ENCODE measurements at regions not wholly inside any gene's neighbourhood (a gene's known extent, or its start where the extent isn't known, plus 50 kb on each side); places are given as distances from the start of the nearest gene placed in this dataset.

DNA sequence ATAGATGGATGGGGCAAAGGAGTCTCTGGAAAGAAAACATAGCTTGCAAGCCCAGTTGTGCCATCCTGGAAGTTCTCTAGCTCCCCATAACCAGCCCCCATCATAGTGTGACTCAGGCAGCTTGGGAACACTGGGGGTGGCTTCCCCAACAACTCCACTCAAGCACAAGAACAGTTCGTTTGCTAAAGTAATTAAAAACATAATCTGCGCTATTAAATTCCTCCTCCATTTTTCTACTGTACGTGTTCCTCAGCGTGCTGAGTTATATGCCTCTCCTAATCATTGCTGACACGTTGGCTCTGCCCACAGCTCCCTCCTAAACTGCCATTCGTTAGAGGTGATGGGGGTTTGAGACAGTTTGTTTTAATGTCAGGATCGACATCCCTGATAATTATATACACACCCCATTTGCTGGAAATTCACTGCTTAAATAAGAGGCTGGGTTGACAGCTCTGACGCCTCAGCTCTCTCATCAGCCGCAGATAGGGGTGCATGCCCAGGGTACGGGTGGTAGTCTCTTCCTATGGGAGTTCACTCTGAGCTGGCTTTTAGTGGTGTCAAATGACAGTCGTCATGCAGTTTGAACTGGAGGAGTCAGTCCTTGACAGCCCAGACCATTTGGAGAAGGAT is 59.5 kb upstream of the SEZ6L start:
- no peak overlapping the region for H3K9ac ChIP-seq (ENCODE audit: low read depth, low read length, poor library complexity, severe bottlenecking)
- no peaks in the 10 kb centered on the region for H3K4me1 ChIP-seq (ENCODE audit: insufficient read depth, low read length, poor library complexity, severe bottlenecking)
- no peaks in the 10 kb centered on the region for H3K27me3 ChIP-seq (ENCODE audit: insufficient read depth, low read length, poor library complexity, severe bottlenecking)
- H3K4me2 ChIP-seq (ENCODE audit: low read depth, low read length, poor library complexity, severe bottlenecking): no peak overlapping the region
- no peaks in the 10 kb centered on the region for H4K20me1 ChIP-seq (ENCODE audit: insufficient read depth, low read length, poor library complexity, severe bottlenecking)
- no peak overlapping the region for H3K4me3 ChIP-seq (ENCODE audit: low read length, poor library complexity, severe bottlenecking)
- H3K79me2 ChIP-seq (ENCODE audit: insufficient read depth, low read length): no peaks in the 10 kb centered on the region
- no peak for TF ChIP-seq EZH2phosphoT487 (IDR thresholded peaks at IDR 0.05; ENCODE audit: borderline replicate concordance)
- TF ChIP-seq, protein P1, sequence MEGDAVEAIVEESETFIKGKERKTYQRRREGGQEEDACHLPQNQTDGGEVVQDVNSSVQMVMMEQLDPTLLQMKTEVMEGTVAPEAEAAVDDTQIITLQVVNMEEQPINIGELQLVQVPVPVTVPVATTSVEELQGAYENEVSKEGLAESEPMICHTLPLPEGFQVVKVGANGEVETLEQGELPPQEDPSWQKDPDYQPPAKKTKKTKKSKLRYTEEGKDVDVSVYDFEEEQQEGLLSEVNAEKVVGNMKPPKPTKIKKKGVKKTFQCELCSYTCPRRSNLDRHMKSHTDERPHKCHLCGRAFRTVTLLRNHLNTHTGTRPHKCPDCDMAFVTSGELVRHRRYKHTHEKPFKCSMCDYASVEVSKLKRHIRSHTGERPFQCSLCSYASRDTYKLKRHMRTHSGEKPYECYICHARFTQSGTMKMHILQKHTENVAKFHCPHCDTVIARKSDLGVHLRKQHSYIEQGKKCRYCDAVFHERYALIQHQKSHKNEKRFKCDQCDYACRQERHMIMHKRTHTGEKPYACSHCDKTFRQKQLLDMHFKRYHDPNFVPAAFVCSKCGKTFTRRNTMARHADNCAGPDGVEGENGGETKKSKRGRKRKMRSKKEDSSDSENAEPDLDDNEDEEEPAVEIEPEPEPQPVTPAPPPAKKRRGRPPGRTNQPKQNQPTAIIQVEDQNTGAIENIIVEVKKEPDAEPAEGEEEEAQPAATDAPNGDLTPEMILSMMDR (conservative IDR thresholded peaks at IDR 0.05; ENCODE audit: low read length): no peak
- H3K9me2 ChIP-seq (replicated peaks; ENCODE audit: low read depth, low read length): no peaks in the 10 kb centered on the region
- no peaks in the 10 kb centered on the region for H3K36me3 ChIP-seq (ENCODE audit: insufficient read depth, low read length)
- H2AFZ ChIP-seq (ENCODE audit: low read length): no peak overlapping the region
- H3K9me3 ChIP-seq (ENCODE audit: insufficient read depth, low read depth, low read length): no peaks in the 10 kb centered on the region
- no peaks in the 10 kb centered on the region for H3F3A ChIP-seq (ENCODE audit: low read depth)

DNA sequence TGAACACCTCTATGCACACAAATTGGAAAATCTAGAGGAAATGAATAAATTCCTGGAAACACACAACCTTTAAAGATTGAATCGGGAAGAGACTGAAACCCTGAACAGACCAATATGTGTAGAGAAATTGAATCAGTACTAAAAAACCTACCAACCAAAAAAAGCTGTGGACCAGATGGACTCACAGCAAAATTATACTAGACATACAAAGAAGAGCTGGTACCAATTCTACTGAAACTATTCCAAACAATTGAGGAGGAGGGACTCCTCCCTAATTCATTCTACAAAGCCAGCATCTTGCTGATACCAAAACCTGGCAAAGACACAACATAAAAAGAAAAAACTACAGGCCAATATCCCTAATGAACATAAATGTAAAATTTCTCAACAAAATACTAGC is 54.4 kb upstream of the SEZ6L start:
- no peaks in the 10 kb centered on the region for H4K20me1 ChIP-seq (ENCODE audit: insufficient read depth, low read length, poor library complexity, severe bottlenecking)
- H3K9me3 ChIP-seq (ENCODE audit: insufficient read depth, low read depth, low read length): no peaks in the 10 kb centered on the region
- H3K4me2 ChIP-seq (ENCODE audit: low read depth, low read length, poor library complexity, severe bottlenecking): no peak overlapping the region
- no peaks in the 10 kb centered on the region for H3K79me2 ChIP-seq (ENCODE audit: insufficient read depth, low read length)
- no peaks in the 10 kb centered on the region for H3K9me2 ChIP-seq (replicated peaks; ENCODE audit: low read depth, low read length)
- TF ChIP-seq EZH2phosphoT487 (IDR thresholded peaks at IDR 0.05; ENCODE audit: borderline replicate concordance): no peak
- TF ChIP-seq, protein P1 (conservative IDR thresholded peaks at IDR 0.05; ENCODE audit: low read length): no peak
- H3K4me3 ChIP-seq (ENCODE audit: low read length, poor library complexity, severe bottlenecking): no peak overlapping the region
- H3K36me3 ChIP-seq (ENCODE audit: insufficient read depth, low read length): no peaks in the 10 kb centered on the region
- H3F3A ChIP-seq (ENCODE audit: low read depth): no peaks in the 10 kb centered on the region
- H2AFZ ChIP-seq (ENCODE audit: low read length): no peak overlapping the region
- H3K9ac ChIP-seq (ENCODE audit: low read depth, low read length, poor library complexity, severe bottlenecking): no peak overlapping the region
- H3K27me3 ChIP-seq (ENCODE audit: insufficient read depth, low read length, poor library complexity, severe bottlenecking): no peaks in the 10 kb centered on the region
- H3K4me1 ChIP-seq (ENCODE audit: insufficient read depth, low read length, poor library complexity, severe bottlenecking): no peaks in the 10 kb centered on the region

DNA sequence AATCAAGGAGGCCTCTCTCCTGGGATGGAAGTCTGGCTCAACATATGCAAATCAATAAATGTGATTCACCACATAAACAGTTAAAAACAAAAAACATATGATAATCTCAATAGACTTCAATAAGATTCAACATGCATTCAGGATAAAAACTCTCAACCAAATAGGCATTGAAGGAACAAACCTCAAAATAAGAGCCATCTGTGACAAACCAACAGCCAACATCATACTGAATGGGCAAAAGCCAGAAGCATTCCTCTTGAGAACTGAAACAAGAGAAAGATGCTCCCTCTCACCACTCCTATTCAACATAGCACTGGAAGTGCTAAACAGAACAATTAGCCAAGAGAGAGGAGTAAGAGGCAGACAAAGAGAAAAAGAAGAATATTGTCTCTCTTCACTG is 54.0 kb upstream of the SEZ6L start:
- H3K9ac ChIP-seq (ENCODE audit: low read depth, low read length, poor library complexity, severe bottlenecking): no peak overlapping the region
- no peaks in the 10 kb centered on the region for H3K9me3 ChIP-seq (ENCODE audit: insufficient read depth, low read depth, low read length)
- H3K4me1 ChIP-seq (ENCODE audit: insufficient read depth, low read length, poor library complexity, severe bottlenecking): no peaks in the 10 kb centered on the region
- no peak overlapping the region for H3K4me2 ChIP-seq (ENCODE audit: low read depth, low read length, poor library complexity, severe bottlenecking)
- no peaks in the 10 kb centered on the region for H3K36me3 ChIP-seq (ENCODE audit: insufficient read depth, low read length)
- H3F3A ChIP-seq (ENCODE audit: low read depth): no peaks in the 10 kb centered on the region
- H4K20me1 ChIP-seq (ENCODE audit: insufficient read depth, low read length, poor library complexity, severe bottlenecking): no peaks in the 10 kb centered on the region
- no peaks in the 10 kb centered on the region for H3K79me2 ChIP-seq (ENCODE audit: insufficient read depth, low read length)
- H3K27me3 ChIP-seq (ENCODE audit: insufficient read depth, low read length, poor library complexity, severe bottlenecking): no peaks in the 10 kb centered on the region
- no peak overlapping the region for H2AFZ ChIP-seq (ENCODE audit: low read length)
- TF ChIP-seq, protein P1 (conservative IDR thresholded peaks at IDR 0.05; ENCODE audit: low read length): no peak
- TF ChIP-seq EZH2phosphoT487 (IDR thresholded peaks at IDR 0.05; ENCODE audit: borderline replicate concordance): no peak
- H3K9me2 ChIP-seq (replicated peaks; ENCODE audit: low read depth, low read length): no peaks in the 10 kb centered on the region
- no peak overlapping the region for H3K4me3 ChIP-seq (ENCODE audit: low read length, poor library complexity, severe bottlenecking)

All from Loucy (cell line).